NCI-H1092 treated with DMSO at 0.1 percent for 48 hours (cell line): ENCODE measurements at regions not wholly inside any gene's neighbourhood (a gene's known extent, or its start where the extent isn't known, plus 50 kb on each side); places are given as distances from the start of the nearest gene placed in this dataset.

Source experiments
- DNase-seq: peaks from one replicate; lab custom pipeline; 2025; lab: John Stamatoyannopoulos, UW

- no peak for DNase-seq
Measured at GRCh38 chr7:55629051-55629677, 56.9 kb upstream of the VOPP1 start.

DNA sequence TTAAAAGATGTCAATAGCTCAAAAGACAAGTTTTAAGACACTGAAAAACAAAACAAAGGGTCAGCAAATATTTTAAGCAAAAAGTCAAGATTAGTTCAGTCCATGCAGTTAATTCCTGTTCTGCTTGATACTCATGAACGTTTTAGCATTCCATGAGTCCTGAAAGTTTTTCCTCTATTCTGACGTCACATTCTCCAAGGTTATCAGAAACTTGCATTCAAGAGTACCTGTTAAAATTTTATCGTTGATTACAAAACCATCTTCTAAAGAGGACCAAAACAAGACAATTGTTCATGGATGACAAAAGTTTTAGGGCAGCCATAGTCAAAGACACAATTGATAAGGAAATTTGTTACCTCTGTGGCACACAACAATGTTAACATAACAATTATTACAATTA is 52.5 kb upstream of the VOPP1 start:
- no peak for DNase-seq

DNA sequence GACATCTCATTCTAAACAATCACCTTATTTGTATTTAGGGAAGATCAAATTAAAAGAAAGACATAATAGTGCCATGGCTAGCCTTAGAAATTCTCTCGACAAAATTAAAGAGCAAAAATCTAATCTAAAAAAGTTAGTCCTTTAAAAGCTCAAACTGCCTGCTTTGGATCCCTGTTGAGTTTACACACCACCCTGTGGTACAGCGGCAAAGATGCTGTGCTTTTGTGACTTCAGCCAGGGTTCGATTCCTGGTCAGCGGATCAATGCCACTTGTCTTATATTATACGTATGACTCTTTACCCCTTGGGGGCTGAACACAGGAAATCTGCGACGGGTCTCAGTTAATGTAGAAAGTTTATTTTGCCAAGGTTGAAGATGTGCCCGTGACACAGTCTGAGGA is 51.3 kb upstream of the VOPP1 start:
- DNase-seq = no peak

DNA sequence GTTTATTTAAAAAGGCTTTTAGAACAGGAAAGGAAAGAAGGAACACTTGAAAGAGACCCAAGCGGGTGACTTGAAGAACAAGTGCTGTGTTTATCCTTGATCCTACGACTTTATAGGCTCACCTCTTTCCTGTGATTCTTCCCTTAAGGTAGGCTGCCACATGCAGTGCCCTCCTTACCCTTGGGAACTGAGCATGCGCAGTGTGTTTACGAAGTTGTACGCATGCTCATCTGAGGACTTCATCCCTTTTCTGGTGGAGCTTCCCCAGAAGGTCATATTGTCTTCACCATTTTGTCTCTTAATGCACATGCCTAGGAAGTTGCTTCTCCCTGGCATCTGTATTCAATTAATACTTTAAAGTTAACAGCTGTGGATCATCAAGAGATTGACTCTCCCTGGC is 49.9 kb upstream of the VOPP1 start:
- DNase-seq = no peak
